ENCODE measurements at regions not wholly inside any gene's neighbourhood (a gene's known extent, or its start where the extent isn't known, plus 50 kb on each side); places are given as distances from the start of the nearest gene placed in this dataset.
A peak's percentile ranks its signal among the peaks of the same experiment; 100 is the strongest.

GRCh38 chr3:140834266-140835037 lies 107.2 kb upstream of the SLC25A36 start:
- H3K4me3 ChIP-seq (ENCODE audit: insufficient read depth, low read depth, low read length): no peak overlapping the region
- DNase-seq: no peak
- no peaks in the 10 kb centered on the region for H3K36me3 ChIP-seq (replicated peaks; ENCODE audit: control insufficient read depth, insufficient read depth, low read length)
- no peaks in the 10 kb centered on the region for H3K27me3 ChIP-seq (ENCODE audit: control insufficient read depth, insufficient read depth, low read length)

- Histone ChIP-seq H3K27me3 (ENCODE audit: control insufficient read depth, insufficient read depth, low read length) (no peaks in the 10 kb centered on the region), H3K36me3 (replicated peaks; ENCODE audit: control insufficient read depth, insufficient read depth, low read length) (no peaks in the 10 kb centered on the region), H3K4me3 (ENCODE audit: insufficient read depth, low read depth, low read length) (no peak overlapping the region)
- no peak for DNase-seq
These were observed 98.5 kb upstream of the SLC25A36 start for GRCh38 chr3:140842984-140843649.

- DNase-seq: no peak
- Histone ChIP-seq H3K36me3 (replicated peaks; ENCODE audit: control insufficient read depth, insufficient read depth, low read length) (no peaks in the 10 kb centered on the region), H3K27me3 (ENCODE audit: control insufficient read depth, insufficient read depth, low read length) (no peaks in the 10 kb centered on the region), H3K4me3 (ENCODE audit: insufficient read depth, low read depth, low read length) (no peak overlapping the region)
These were observed 98.0 kb upstream of the SLC25A36 start for GRCh38 chr3:140843656-140844055.

GRCh38 chr3:140844072-140844471 lies 97.6 kb upstream of the SLC25A36 start:
- no peaks in the 10 kb centered on the region for H3K36me3 ChIP-seq (replicated peaks; ENCODE audit: control insufficient read depth, insufficient read depth, low read length)
- DNase-seq: no peak
- no peaks in the 10 kb centered on the region for H3K27me3 ChIP-seq (ENCODE audit: control insufficient read depth, insufficient read depth, low read length)
- H3K4me3 ChIP-seq (ENCODE audit: insufficient read depth, low read depth, low read length): no peak overlapping the region

GRCh38 chr3:140845882-140846281 lies 95.8 kb upstream of the SLC25A36 start:
- H3K4me3 ChIP-seq (ENCODE audit: insufficient read depth, low read depth, low read length): no peak overlapping the region
- DNase-seq: no peak
- no peaks in the 10 kb centered on the region for H3K27me3 ChIP-seq (ENCODE audit: control insufficient read depth, insufficient read depth, low read length)
- H3K36me3 ChIP-seq (replicated peaks; ENCODE audit: control insufficient read depth, insufficient read depth, low read length): no peaks in the 10 kb centered on the region

DNA sequence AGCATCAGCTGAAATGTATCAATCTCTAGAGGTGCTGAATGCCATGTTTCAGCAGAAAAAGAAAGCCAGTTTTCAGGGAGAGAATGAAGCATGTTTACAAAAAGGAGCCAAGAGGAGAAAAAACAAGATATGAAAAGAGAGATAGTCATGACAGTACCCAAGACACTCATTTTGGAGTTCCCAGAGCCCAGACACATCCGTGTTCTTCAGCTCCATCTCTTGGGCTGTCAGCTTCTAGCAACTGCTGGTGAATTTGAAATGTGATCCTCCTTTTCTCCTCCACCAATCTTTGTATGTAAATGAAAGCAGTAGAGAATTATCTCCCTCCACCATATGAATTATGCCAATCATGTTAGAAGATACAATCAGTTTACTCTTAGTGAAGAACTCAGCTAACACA lies 93.0 kb upstream of the SLC25A36 start:
- no peaks in the 10 kb centered on the region for H3K27me3 ChIP-seq (ENCODE audit: control insufficient read depth, insufficient read depth, low read length)
- H3K36me3 ChIP-seq (replicated peaks; ENCODE audit: control insufficient read depth, insufficient read depth, low read length): no peaks in the 10 kb centered on the region
- no peak overlapping the region for H3K4me3 ChIP-seq (ENCODE audit: insufficient read depth, low read depth, low read length)
- no peak for DNase-seq

DNA sequence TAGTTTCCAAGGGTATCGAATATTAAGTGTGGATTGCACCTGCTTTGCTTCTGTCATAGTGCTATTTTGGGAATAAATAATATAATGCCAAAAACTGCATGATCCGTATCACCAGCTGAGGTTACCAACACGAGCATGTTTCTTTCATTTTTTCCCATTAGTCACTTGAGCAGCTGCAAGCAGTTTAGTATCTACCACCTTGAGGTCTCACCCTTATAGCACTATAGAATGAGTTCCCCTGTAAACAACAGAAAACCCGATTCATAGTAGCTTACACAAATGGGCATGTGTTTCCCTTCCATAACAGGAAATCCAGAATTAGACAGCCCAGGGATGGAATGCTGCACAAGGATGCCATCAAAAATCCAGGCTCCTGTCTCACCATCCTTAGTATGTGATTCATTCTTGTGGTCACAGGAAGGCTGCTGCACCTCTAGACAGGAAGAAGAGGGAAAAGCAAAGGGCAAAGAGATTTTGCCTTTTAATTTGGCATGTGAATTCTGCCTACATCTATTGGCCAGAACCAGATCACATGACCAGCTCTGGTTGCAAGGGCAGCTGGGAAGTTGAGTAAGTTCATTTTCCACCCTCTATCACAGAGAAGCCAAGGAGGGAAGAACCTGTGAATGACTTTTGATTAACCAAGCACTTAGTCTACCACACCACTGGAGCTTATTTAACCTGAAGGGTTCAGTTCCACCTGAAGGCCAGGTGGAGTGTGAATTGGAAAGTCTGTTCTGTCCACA lies 91.3 kb upstream of the SLC25A36 start:
- DNase-seq: no peak
- no peak overlapping the region for H3K4me3 ChIP-seq (ENCODE audit: insufficient read depth, low read depth, low read length)
- no peaks in the 10 kb centered on the region for H3K36me3 ChIP-seq (replicated peaks; ENCODE audit: control insufficient read depth, insufficient read depth, low read length)
- H3K27me3 ChIP-seq (ENCODE audit: control insufficient read depth, insufficient read depth, low read length): no peaks in the 10 kb centered on the region

GRCh38 chr3:140854961-140855360 lies 86.7 kb upstream of the SLC25A36 start:
- H3K4me3 ChIP-seq (ENCODE audit: insufficient read depth, low read depth, low read length): no peak overlapping the region
- no peaks in the 10 kb centered on the region for H3K27me3 ChIP-seq (ENCODE audit: control insufficient read depth, insufficient read depth, low read length)
- no peak for DNase-seq
- no peaks in the 10 kb centered on the region for H3K36me3 ChIP-seq (replicated peaks; ENCODE audit: control insufficient read depth, insufficient read depth, low read length)

GRCh38 chr3:140856905-140857304 lies 84.7 kb upstream of the SLC25A36 start:
- Histone ChIP-seq H3K4me3 (ENCODE audit: insufficient read depth, low read depth, low read length) (no peak overlapping the region), H3K36me3 (replicated peaks; ENCODE audit: control insufficient read depth, insufficient read depth, low read length) (no peaks in the 10 kb centered on the region), H3K27me3 (ENCODE audit: control insufficient read depth, insufficient read depth, low read length) (no peaks in the 10 kb centered on the region)
- DNase-seq: no peak

DNA sequence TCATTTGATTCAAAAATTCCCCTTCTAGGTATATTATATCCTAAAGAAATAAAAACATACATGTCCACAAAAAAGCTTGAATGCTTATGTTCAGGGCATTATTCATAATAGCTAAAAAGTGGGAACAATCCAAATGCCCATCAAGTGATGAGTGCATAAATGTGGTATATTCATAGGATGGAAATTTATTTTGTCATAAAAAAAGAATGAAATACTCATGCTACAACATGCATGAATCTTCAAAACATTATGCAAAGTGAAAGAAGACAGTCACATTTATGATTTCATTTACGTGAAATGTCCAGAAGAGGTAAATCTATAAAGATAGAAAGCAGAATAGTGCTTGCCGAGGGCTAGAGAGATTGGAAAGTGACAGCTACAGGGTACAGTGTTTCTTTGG lies 83.6 kb upstream of the SLC25A36 start:
- Histone ChIP-seq H3K36me3 (replicated peaks; ENCODE audit: control insufficient read depth, insufficient read depth, low read length) (no peaks in the 10 kb centered on the region), H3K27me3 (ENCODE audit: control insufficient read depth, insufficient read depth, low read length) (no peaks in the 10 kb centered on the region), H3K4me3 (ENCODE audit: insufficient read depth, low read depth, low read length) (no peak overlapping the region)
- no peak for DNase-seq

DNA sequence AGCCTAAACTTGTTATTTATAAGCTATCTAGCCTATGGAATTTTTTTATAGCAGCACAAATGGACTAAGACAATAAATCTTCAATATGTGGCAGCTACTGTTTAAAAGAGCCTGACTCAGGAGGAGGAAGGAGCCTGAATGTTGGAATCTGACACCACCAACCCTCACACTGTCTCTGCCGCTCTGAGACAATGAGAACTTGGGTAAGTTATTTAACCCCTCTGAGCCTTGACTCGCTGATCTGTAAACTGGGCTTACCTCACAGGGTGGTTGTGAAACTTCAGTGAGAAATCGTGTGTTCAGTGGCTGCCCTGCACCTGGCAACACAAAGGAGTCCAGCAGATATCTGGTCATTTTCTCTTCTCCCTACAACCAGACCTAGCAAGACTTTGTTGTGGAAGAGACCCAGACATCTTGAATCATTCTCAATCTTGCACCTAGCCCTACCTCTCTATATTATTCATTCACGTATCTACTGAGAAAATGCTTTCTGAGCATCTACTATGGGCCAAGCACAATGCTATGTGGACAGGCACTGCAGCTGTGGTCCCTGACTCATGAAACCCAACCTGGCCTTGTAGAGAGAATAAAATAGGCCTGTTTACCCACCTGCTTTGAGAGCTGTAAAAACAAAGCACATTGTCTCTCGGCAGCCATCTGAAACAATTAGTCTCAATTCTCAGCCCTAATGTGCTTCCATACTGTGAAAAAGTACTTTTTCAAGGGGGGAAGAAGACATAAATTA lies 81.9 kb upstream of the SLC25A36 start:
- Histone ChIP-seq H3K4me3 (ENCODE audit: insufficient read depth, low read depth, low read length) (no peak overlapping the region), H3K27me3 (ENCODE audit: control insufficient read depth, insufficient read depth, low read length) (no peaks in the 10 kb centered on the region), H3K36me3 (replicated peaks; ENCODE audit: control insufficient read depth, insufficient read depth, low read length) (no peaks in the 10 kb centered on the region)
- no peak for DNase-seq

GRCh38 chr3:140863580-140864009 lies 78.0 kb upstream of the SLC25A36 start:
- peak; percentile 42 for DNase-seq
- no peaks in the 10 kb centered on the region for H3K36me3 ChIP-seq (replicated peaks; ENCODE audit: control insufficient read depth, insufficient read depth, low read length)
- no peak overlapping the region for H3K4me3 ChIP-seq (ENCODE audit: insufficient read depth, low read depth, low read length)
- no peaks in the 10 kb centered on the region for H3K27me3 ChIP-seq (ENCODE audit: control insufficient read depth, insufficient read depth, low read length)

DNA sequence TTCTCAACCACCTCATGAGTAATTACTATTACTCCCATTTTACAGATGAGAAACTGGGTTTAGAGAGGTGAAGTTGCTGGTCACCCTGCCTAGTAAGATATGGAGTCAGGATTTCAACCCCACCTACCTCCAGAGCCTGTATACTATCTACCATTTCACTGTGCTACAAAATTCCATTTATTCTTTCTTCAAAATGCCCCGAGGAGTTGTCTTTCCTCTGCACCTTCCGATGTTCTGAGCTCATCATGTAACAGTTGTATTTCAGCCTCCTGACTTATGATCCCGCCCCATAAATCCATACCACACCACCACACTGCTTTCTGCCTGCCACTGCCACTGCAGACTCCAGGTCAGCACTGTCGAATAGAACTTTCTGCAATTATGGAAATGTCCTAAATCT lies 71.3 kb upstream of the SLC25A36 start:
- no peak overlapping the region for H3K4me3 ChIP-seq (ENCODE audit: insufficient read depth, low read depth, low read length)
- H3K36me3 ChIP-seq (replicated peaks; ENCODE audit: control insufficient read depth, insufficient read depth, low read length): no peaks in the 10 kb centered on the region
- no peaks in the 10 kb centered on the region for H3K27me3 ChIP-seq (ENCODE audit: control insufficient read depth, insufficient read depth, low read length)
- no peak for DNase-seq

- Histone ChIP-seq H3K27me3 (ENCODE audit: control insufficient read depth, insufficient read depth, low read length) (no peaks in the 10 kb centered on the region), H3K36me3 (replicated peaks; ENCODE audit: control insufficient read depth, insufficient read depth, low read length) (no peaks in the 10 kb centered on the region), H3K4me3 (ENCODE audit: insufficient read depth, low read depth, low read length) (no peak overlapping the region)
- DNase-seq: no peak
These were observed 70.6 kb upstream of the SLC25A36 start for GRCh38 chr3:140871022-140871421.
